Fibroblast of skin of right biceps (primary cell): ENCODE measurements at regions not wholly inside any gene's neighbourhood (a gene's known extent, or its start where the extent isn't known, plus 50 kb on each side); places are given as distances from the start of the nearest gene placed in this dataset.
"Not testable (repeated sequence)": the region's sequence is repeated elsewhere in the genome, so short reads cannot be mapped to it uniquely, and the experiment has no call there.

Source experiments
- DNase-seq: peaks from one replicate; pipeline ENCODE4 v3.0.0-alpha.2; 2013

DNA sequence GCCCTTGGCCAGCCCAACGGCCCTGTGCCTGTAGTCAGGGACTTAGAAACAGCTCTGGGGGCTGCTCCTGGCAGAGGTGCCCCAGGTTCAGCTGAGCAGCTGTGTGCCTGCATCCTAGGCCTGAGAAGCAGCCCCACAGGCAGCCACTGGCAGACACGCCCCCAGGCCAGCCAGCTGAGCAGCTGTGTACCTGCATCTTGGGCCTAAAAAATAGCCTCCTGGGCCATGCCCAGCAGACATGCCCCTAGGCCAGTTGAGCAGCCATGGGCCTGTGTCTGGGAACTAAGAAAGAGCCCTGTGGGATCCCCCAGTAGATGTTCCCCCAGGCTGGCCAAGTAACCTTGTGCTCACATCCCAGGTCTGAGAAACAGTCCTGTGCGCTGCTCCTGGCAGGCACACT, 64.0 kb downstream of the TBR1 start:
- no peak for DNase-seq

DNA sequence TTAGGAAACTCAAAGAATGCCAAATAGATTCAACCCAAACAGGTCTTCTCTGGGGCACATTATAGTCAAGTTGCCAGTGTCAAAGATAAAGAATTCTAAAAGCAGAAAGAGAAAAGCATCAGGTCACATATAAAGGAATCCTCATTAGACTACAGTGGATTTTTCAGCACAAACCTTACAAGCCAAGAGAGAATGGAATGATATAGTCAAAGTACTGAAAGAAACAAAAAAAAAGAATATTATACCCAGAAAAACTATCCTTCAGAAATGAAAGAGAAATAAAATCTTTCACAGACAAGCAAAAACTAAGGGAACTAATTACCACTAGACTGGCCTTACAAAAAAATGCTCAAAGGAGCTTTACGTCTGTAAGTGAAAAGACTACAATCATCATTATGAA, 65.5 kb downstream of the TBR1 start:
- no peak for DNase-seq

DNA sequence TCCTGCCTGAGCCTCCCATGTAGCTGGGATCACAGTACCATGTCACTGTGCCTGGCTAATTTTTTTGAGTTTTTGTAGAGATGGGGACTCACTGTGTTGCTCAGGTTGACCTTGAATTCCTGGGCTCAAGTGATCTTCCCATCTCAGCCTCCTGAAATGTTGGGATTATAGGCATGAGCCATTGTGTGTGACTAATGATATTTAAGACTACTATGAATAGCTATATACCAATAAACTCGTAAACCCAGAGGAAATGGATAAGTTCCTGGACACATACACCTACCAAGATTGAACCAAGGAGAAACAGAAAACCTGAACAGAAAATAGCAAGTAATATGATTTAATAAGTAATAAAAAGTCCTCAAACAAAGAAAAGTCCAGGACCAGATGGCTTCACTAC, 68.0 kb downstream of the TBR1 start:
- DNase-seq, result no peak

DNA sequence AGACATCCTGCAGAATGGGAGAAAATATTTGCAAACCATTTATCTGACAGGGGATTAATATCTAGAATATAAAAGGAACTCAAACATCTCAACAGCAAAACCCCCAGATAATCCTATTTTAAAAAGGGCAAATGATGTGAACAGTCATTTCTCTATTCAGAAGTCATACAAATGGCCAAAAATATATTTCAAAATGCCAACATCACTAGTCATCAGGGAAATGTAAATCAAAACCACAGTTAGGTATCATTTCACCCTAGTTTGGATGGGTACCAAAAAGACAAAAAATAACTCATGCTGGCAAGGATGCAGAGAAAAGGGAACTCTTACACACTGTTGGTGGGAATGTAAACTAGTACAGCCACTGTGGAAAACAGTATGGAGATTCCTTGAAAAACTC, 70.0 kb downstream of the TBR1 start:
- peak; percentile 2 for DNase-seq

DNA sequence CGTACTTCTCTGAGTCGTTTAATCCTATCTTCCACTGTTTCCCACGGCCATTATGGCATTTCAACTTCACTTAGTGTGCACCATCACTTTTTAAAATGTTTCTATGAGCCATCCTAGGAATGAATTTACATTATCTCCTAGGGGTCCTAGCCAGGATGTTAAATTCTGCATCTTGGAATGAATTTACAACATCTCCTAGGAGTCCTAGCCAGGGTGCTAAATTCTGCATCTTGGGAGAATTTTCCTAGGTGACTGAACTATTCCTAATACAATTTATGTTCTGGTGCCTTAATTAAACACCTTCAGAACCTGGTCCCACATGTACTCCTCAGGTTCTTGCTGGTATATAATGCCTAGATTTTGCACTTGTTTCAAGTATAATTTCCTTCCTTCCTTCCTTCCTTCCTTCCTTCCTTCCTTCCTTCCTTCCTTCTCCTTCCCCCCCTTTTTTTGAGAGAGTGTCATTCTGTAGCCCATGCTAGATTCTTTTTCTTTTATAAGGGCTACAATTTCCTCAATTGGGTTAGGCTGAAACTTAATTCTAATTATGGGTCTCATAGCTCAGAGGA, 72.1 kb downstream of the TBR1 start:
- DNase-seq, result no peak

DNA sequence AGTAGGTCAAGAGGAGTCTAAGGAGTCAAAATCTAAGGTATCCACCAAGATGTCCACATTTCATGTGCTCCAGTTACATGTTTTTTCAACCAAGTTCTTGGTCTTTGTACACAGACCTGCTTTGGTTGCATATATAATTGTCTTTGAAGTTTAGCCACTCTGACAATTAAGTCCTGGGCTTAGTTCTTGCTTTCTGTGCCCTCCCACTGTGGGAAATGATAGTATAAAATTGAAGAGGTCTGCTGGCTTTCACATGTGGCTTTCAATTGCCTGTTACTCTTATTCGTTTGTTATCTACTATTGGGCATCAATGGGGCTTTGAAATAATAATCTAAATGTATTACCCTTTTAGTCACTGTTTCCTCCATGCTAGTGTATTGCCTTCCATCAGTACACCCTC, 72.8 kb downstream of the TBR1 start:
- no peak for DNase-seq

DNA sequence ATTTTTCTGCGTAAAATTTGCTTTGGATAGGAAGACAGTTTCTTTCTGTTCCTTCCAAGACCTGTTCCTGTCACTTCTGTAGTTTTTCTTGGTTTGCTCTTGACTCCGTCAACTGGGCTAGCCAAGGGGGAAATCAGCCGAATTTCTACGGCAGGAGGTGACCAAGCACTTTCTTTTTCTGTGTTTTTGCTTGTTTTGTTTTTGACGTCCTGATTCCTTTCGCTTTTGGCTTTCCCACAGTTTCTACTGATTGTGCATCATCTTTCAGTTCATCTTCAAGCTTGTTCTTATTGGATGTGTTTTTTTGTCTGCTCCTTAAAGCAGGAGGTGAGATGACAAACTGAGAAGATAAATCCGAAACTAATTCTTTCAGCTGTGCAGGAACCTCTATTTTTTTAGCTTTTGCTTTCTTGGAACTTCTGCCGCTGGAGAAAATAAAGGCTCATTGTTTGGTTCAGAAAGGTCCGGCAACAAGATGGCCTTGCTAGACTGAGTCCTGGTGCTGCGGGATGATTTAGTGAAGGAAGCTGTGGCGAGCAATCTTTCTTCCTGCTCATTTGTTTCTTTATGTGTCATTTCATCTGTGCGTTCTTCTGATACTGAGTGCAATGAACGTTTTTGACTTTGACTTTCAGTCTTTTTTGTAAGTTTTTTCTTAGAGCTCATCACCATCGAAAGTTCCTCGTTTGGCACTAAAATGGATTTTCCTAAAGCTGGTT, 85.0 kb downstream of the TBR1 start:
- not testable (repeated sequence) for DNase-seq

DNA sequence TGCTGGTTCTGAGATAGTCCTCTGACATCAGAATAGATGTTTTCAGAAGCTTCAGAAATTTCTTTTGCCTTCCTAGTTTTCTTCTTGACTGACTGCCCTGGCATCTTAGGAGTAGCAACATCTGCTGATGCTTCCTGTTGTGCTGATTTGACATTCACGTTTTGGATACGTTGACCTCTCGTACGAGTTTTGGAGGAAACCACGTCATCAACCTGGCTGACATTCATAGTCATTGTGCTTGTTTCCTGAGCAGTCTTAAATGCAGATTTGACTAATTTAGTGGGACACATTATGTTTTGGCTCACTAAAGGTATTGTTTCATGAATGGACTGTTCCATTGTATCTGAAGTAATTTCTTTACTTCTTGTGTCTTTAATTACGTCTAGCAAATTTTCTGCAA, 86.2 kb downstream of the TBR1 start:
- DNase-seq, result not testable (repeated sequence)

DNA sequence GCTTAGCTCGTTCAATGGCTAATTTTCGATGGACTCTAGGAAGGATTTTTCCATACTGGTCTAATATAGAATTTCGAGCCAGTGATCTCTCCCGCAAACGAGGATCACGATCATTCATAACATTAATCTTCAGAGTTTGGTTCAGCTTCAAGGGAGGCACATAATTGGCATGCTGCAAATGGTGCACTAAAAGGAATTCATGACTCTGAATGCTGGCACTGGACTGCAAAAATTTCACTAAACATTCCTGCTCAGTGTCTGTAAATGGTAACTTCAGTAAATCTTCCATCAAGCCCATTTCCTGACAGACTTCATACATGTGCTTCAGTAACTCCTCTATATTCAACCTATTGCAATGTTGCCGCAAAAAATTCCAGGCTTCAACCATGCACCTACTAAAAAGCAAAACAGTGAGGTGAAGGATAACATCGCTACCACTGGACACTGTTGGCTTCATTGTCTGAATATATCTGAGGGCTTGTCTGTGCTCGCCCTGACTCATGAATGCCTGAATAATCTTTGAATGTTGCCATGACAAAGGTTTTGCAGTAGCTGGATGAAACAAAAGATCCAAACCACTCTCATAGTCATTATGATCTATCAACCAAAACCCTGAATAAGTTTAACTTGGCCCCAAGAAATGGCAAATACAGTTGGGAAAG, 88.7 kb downstream of the TBR1 start:
- DNase-seq, result not testable (repeated sequence)

- DNase-seq, result not testable (repeated sequence)
Measured at GRCh38 chr2:161505466-161505865, 89.4 kb downstream of the TBR1 start.

- not testable (repeated sequence) for DNase-seq
Measured at GRCh38 chr2:161513295-161514032, 97.4 kb downstream of the TBR1 start.

- no peak for DNase-seq
Measured at GRCh38 chr2:161522796-161523195, 101.4 kb upstream of the SLC4A10 start.

GRCh38 chr2:161533218-161533617, 91.0 kb upstream of the SLC4A10 start:
- no peak for DNase-seq

DNA sequence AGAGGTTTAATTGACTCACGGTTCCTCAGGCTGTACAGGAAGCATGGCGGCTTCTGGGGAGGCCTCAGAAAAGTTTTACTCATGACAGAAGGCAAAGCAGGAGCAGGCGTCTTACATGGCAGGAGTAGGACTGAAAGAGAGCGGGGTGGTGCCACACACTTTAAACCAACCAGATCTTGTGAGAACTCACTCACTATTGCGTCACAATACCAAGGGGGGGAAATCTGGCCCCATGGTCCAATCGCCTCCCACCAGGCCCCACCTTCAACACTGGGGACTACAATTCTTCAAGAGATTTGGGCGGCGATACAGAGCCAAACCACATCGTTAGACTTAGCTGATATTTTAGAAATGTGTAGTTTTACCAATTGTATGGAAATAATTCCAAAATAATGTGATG, 77.6 kb upstream of the SLC4A10 start:
- no peak for DNase-seq

DNA sequence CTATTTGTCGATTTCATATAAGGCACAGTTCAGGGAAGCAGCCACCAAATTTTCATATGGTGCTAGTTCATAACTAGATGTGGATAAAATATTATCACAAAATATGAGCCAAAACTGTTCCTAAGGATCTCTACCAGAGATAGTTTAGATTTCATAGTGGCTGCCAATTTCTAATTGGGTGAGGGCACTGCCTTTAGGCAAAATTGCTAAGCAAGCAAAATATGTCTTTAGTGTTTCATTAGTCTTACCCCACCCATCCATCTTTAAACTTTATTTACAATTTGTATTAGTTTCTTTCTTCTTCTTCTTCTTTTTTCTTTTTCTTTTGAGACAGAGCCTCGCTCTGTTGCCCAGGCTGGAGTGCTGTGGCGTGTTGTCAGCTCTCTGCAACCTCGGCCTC, 77.1 kb upstream of the SLC4A10 start:
- no peak for DNase-seq

DNA sequence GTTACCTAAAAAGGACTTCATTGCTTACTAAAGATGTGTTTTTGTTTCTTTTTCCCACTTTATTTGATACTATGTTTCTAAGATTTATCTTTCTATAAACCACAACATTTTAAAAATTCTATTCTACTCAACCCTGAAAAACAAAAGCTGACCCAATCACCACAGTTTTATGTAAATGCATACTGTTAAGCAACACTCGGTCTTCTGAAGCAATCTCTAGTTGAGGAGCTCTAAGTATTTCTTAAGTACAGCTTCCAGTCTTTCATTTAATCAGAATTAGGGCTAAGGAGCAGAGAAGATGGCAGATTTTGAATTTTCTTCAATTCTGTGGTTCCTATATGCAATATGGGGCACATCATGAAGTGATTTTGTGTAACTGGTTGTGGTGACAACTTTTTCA, 72.2 kb upstream of the SLC4A10 start:
- no peak for DNase-seq

GRCh38 chr2:161555826-161556225, 68.4 kb upstream of the SLC4A10 start:
- no peak for DNase-seq

- DNase-seq, result no peak
Measured at GRCh38 chr2:161556440-161556839, 67.8 kb upstream of the SLC4A10 start.

GRCh38 chr2:161557538-161557937, 66.7 kb upstream of the SLC4A10 start:
- no peak for DNase-seq

DNA sequence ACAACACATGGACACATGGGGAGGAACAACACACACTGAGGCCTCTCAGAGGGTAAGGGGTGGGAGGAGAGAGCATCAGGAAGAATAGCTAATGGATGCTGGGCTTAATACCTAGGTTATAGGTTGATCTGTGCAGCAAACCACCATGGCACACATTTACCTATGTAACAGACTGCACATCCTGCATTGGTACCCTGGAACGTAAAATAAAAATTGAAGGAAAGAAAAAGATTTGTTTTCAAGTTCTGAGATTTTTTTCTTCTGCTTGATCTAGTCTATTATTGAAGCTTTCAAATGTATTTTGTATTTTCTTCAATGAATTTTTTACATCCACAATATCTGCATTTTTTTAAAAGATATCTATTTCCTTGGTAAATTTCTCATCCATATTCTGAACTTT, 59.3 kb upstream of the SLC4A10 start:
- DNase-seq, result no peak

DNA sequence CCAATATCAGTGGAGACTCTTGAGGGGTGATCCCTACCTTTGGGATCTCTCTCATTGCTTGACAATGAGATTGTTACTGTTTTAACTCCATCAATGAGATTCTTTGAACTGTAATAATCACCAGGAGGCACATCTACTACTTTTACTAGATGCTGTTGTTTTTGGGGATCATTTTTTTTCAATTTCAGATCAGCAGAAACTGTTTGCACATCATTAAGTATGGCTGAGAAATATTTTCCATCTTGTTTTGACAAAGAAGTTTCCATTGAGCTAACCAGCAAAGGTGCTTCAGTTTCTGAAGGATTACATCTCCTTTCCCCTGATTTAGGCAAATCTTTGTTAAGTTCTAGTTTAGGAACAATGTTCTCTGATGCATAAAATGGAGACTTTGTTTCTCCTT, 54.8 kb upstream of the SLC4A10 start:
- DNase-seq, result no peak

DNA sequence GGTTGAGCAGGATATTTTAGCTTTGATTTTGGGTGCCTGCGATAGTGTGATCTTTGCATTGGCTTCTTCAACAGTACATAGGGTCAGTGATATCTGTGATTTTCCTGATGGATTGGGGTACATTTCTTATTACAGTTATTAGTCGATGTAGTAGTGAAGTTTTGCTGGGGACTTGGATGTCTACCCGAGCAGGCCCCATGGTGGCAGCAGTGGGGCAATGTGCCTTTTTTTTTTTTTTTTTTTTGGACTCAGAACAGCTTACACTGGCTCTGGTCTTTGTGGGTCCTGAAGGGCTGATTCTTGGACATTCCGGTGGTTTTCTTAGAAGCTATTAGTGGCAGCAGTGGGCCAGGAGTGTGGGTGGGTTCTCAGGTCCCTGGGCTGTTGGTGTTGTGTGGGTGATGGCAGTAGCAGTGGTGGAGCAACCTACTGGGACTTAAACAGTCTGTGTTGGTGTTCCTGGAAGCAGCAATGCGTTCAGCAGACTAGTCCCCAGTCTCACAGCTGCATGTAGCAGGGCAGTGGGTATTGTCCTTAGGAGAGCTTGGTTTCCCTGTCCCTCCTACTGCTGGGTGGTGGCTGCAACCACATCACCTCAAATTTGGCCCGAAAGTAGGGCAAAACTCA, 53.7 kb upstream of the SLC4A10 start:
- DNase-seq, result no peak

DNA sequence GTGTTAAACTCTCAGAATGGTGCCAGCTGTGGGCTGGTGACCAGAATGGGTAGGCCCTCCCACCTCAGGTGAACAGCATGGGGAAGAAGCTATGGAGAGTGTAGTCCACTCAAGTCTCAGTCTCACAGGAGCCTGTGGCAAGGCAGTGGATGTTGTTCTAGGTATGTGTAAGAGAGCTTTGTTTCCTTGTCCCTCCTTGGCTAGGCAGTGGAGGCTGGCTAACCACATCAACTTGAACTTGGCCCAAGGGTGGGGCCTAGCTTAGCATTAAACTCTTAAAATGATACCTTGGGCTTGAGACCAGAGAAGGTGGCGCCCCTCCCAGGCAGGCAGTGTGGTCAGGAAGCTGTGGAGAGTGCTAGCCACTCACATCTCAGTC, 53.2 kb upstream of the SLC4A10 start:
- no peak for DNase-seq
